Lung (tissue), 11 donors: ENCODE measurements at regions not wholly inside any gene's neighbourhood (a gene's known extent, or its start where the extent isn't known, plus 50 kb on each side); places are given as distances from the start of the nearest gene placed in this dataset.

Experiments used
- ATAC-seq: fragments of 200-7000 bp; cut with Tn5 transposase; one replicate; pipeline ENCODE4 v1.9.1; 2020; ENCODE audit warnings: moderate number of reproducible peaks; ENCODE audit not compliant: insufficient read depth, low FRiP score
- DNase-seq, 3 donors: peaks; one replicate each; pipeline ENCODE4 v3.0.0-alpha.2; 2013 to 2017
- H3K27ac ChIP-seq, 2 donors: one replicate each; pipeline ENCODE4 v1.5.1; 2013; ENCODE audit warnings: mild to moderate bottlenecking in 2 of 2, moderate library complexity in 2 of 2, control low read depth in 1 of 2, inconsistent platforms in 1 of 2, low read depth in 1 of 2, low read length in 1 of 2
- H3K27me3 ChIP-seq, 3 donors: one replicate each; pipeline ENCODE4 v1.5.1; 2013; ENCODE audit warnings: low read length in 2 of 3; ENCODE audit not compliant: control insufficient read depth in 3 of 3, insufficient read depth in 3 of 3
- H3K36me3 ChIP-seq, 4 donors: one replicate each; pipeline ENCODE4 v1.5.1; 2013; ENCODE audit warnings: low read length in 4 of 4, mild to moderate bottlenecking in 1 of 4, moderate library complexity in 1 of 4; ENCODE audit not compliant: control insufficient read depth in 4 of 4, insufficient read depth in 4 of 4
- H3K4me1 ChIP-seq, 5 donors: one replicate each; pipeline ENCODE4 v1.5.1; 2013; ENCODE audit warnings: low read length in 5 of 5, mild to moderate bottlenecking in 2 of 5, moderate library complexity in 1 of 5; ENCODE audit not compliant: control insufficient read depth in 5 of 5, insufficient read depth in 5 of 5
- H3K4me3 ChIP-seq: one replicate; pipeline ENCODE4 v1.5.1; 2013; ENCODE audit warnings: mild to moderate bottlenecking, control low read depth, moderate library complexity
- H3K9ac ChIP-seq, 2 donors: one replicate each; pipeline ENCODE4 v1.5.1; 2013; ENCODE audit warnings: low read length in 2 of 2, control low read depth in 1 of 2; ENCODE audit not compliant: insufficient read depth in 1 of 2
- H3K9me3 ChIP-seq, 4 donors: one replicate each; pipeline ENCODE4 v1.5.1; 2013; ENCODE audit warnings: low read length in 3 of 4, mild to moderate bottlenecking in 1 of 4, moderate library complexity in 1 of 4; ENCODE audit not compliant: control insufficient read depth in 4 of 4, insufficient read depth in 3 of 4
- CTCF ChIP-seq: IDR thresholded peaks from 2 replicates; pipeline ENCODE4 v1.5.1; 2012; ENCODE audit warnings: mild to moderate bottlenecking; ENCODE audit errors: control extremely low read depth, extremely low read depth
- WGBS, 2 donors: extraction: QIAGEN DNeasy Blood & Tissue Kit; methylation state at CpG; one replicate each; pipeline ENCODE4 v1.1.7; 2013; 5-methylcytosine and 5-hydroxymethylcytosine counted together
- donor health status: control.
- donor health status: control.
- donor health status: Bipolar disorder and iron deficiency.
- donor health status: healthy.
- donor health status: DM: yes; HTN: yes; CAD: no.

- no peak overlapping the region for H3K9ac ChIP-seq
- H3K27ac ChIP-seq, result no peak overlapping the region
- peaks cover 0 to 5% (median 0%) of the 10 kb centered on the region in 5 donors for H3K4me1 ChIP-seq
- H3K9me3 ChIP-seq, result no peaks in the 10 kb centered on the region
- no peak overlapping the region for H3K4me3 ChIP-seq
- DNase-seq (no peak), ATAC-seq (no peak)
- no peaks in the 10 kb centered on the region for H3K27me3 ChIP-seq
- WGBS, 2 donors, result 73 to 74% methylated on average over 12 of the region's 12 CpGs
- TF ChIP-seq CTCF, result no peak
- H3K36me3 ChIP-seq, result no peaks in the 10 kb centered on the region
Observed at GRCh38 chr20:56157530-56158203, 90.9 kb upstream of the MC3R start.

- Histone ChIP-seq H3K9ac (no peak overlapping the region), H3K27me3 (no peaks in the 10 kb centered on the region), H3K4me3 (no peak overlapping the region), H3K9me3 (no peaks in the 10 kb centered on the region), H3K4me1 (peaks cover 0 to 5% (median 0%) of the 10 kb centered on the region in 5 donors), H3K36me3 (no peaks in the 10 kb centered on the region), H3K27ac (no peak overlapping the region)
- no peak for TF ChIP-seq CTCF
- 83 to 87% methylated on average over 1 of the region's 1 CpG for WGBS, 2 donors
- DNase-seq (peak in 2 of 3 donors; percentile 33 to 45), ATAC-seq (no peak)
Observed at GRCh38 chr20:56158489-56158888, 90.0 kb upstream of the MC3R start.

GRCh38 chr20:56160956-56161355 is 87.6 kb upstream of the MC3R start:
- H3K9ac ChIP-seq, result no peak overlapping the region
- no peak for TF ChIP-seq CTCF
- no peak for DNase-seq
- H3K27ac ChIP-seq, result no peak overlapping the region
- no peaks in the 10 kb centered on the region for H3K36me3 ChIP-seq
- peaks cover 0 to 3% (median 1%) of the 10 kb centered on the region in 4 donors for H3K9me3 ChIP-seq
- H3K4me1 ChIP-seq, result peaks cover 0 to 5% (median 0%) of the 10 kb centered on the region in 5 donors
- ATAC-seq, result no peak
- no peaks in the 10 kb centered on the region for H3K27me3 ChIP-seq
- no peak overlapping the region for H3K4me3 ChIP-seq
- 56 to 61% methylated on average over 5 of the region's 6 CpGs for WGBS, 2 donors

- ATAC-seq (no peak), DNase-seq (no peak)
- Histone ChIP-seq H3K9ac (no peak overlapping the region), H3K36me3 (no peaks in the 10 kb centered on the region), H3K9me3 (peaks cover 0 to 3% (median 1%) of the 10 kb centered on the region in 4 donors), H3K4me3 (no peak overlapping the region), H3K27ac (no peak overlapping the region), H3K27me3 (no peaks in the 10 kb centered on the region), H3K4me1 (peaks cover 0 to 12% (median 0%) of the 10 kb centered on the region in 5 donors)
- WGBS, 2 donors, result 67 to 68% methylated on average over 6 of the region's 6 CpGs
- TF ChIP-seq CTCF, result no peak
Observed at GRCh38 chr20:56163806-56164205, 84.7 kb upstream of the MC3R start.
